ENCODE measurements at regions not wholly inside any gene's neighbourhood (a gene's known extent, or its start where the extent isn't known, plus 50 kb on each side); places are given as distances from the start of the nearest gene placed in this dataset.

GRCh38 chr3:188051801-188052168, 102.2 kb upstream of the LPP start:
- H3K4me1 ChIP-seq (ENCODE audit: low read depth, poor library complexity, severe bottlenecking), result no peaks in the 10 kb centered on the region
- no peak overlapping the region for H3K27ac ChIP-seq
- no peak for TF ChIP-seq CTCF (conservative IDR thresholded peaks at IDR 0.05; ENCODE audit: low read depth, low read length)

GRCh38 chr3:188052169-188053035, 101.6 kb upstream of the LPP start:
- no peak for TF ChIP-seq CTCF (conservative IDR thresholded peaks at IDR 0.05; ENCODE audit: low read depth, low read length)
- Histone ChIP-seq H3K36me3 (ENCODE audit: insufficient read depth) (no peaks in the 10 kb centered on the region), H3K4me1 (ENCODE audit: low read depth, poor library complexity, severe bottlenecking) (no peaks in the 10 kb centered on the region), H3K27ac (no peak overlapping the region), H3K4me2 (no peak overlapping the region), H3K4me3 (IDR thresholded peaks at IDR 0.05; ENCODE audit: insufficient read depth, low read depth, low read length) (no peak overlapping the region), H3K9ac (no peak overlapping the region), H4K20me1 (ENCODE audit: insufficient read depth) (no peaks in the 10 kb centered on the region), H3K27me3 (ENCODE audit: insufficient read depth, low read depth) (no peaks in the 10 kb centered on the region), H2AFZ (ENCODE audit: low read depth) (no peak overlapping the region), H3K79me2 (ENCODE audit: insufficient read depth, low read depth) (no peaks in the 10 kb centered on the region)

More at GRCh38 chr3:188051801-188052168, 102.2 kb upstream of the LPP start:
- no peak overlapping the region for H3K9ac ChIP-seq
- no peak overlapping the region for H3K4me3 ChIP-seq (IDR thresholded peaks at IDR 0.05; ENCODE audit: insufficient read depth, low read depth, low read length)
- no peaks in the 10 kb centered on the region for H3K79me2 ChIP-seq (ENCODE audit: insufficient read depth, low read depth)
- no peak overlapping the region for H3K4me2 ChIP-seq
- H3K36me3 ChIP-seq (ENCODE audit: insufficient read depth), result no peaks in the 10 kb centered on the region
- H4K20me1 ChIP-seq (ENCODE audit: insufficient read depth), result no peaks in the 10 kb centered on the region
- no peak overlapping the region for H2AFZ ChIP-seq (ENCODE audit: low read depth)
- H3K27me3 ChIP-seq (ENCODE audit: insufficient read depth, low read depth), result no peaks in the 10 kb centered on the region

- H3K79me2 ChIP-seq (ENCODE audit: insufficient read depth, low read depth), result no peaks in the 10 kb centered on the region
- H2AFZ ChIP-seq (ENCODE audit: low read depth), result no peak overlapping the region
- H3K4me2 ChIP-seq, result no peak overlapping the region
- no peak for TF ChIP-seq CTCF (conservative IDR thresholded peaks at IDR 0.05; ENCODE audit: low read depth, low read length)
- H3K4me3 ChIP-seq (IDR thresholded peaks at IDR 0.05; ENCODE audit: insufficient read depth, low read depth, low read length), result no peak overlapping the region
- H3K27me3 ChIP-seq (ENCODE audit: insufficient read depth, low read depth), result no peaks in the 10 kb centered on the region
- H4K20me1 ChIP-seq (ENCODE audit: insufficient read depth), result no peaks in the 10 kb centered on the region
- no peaks in the 10 kb centered on the region for H3K4me1 ChIP-seq (ENCODE audit: low read depth, poor library complexity, severe bottlenecking)
- H3K27ac ChIP-seq, result no peak overlapping the region
- H3K9ac ChIP-seq, result no peak overlapping the region
- no peaks in the 10 kb centered on the region for H3K36me3 ChIP-seq (ENCODE audit: insufficient read depth)
These were observed 101.0 kb upstream of the LPP start for GRCh38 chr3:188053036-188053340.

- no peak overlapping the region for H3K4me2 ChIP-seq
These were observed 100.1 kb upstream of the LPP start for GRCh38 chr3:188053710-188054380.

More at GRCh38 chr3:188053710-188054380, 100.1 kb upstream of the LPP start:
- Histone ChIP-seq H3K27me3 (ENCODE audit: insufficient read depth, low read depth) (no peaks in the 10 kb centered on the region), H3K4me3 (IDR thresholded peaks at IDR 0.05; ENCODE audit: insufficient read depth, low read depth, low read length) (no peak overlapping the region), H3K36me3 (ENCODE audit: insufficient read depth) (no peaks in the 10 kb centered on the region), H3K4me1 (ENCODE audit: low read depth, poor library complexity, severe bottlenecking) (no peaks in the 10 kb centered on the region), H4K20me1 (ENCODE audit: insufficient read depth) (no peaks in the 10 kb centered on the region), H3K79me2 (ENCODE audit: insufficient read depth, low read depth) (no peaks in the 10 kb centered on the region), H2AFZ (ENCODE audit: low read depth) (no peak overlapping the region), H3K27ac (no peak overlapping the region), H3K9ac (no peak overlapping the region)
- TF ChIP-seq CTCF (conservative IDR thresholded peaks at IDR 0.05; ENCODE audit: low read depth, low read length), result no peak
